CD4-positive, alpha-beta T cell (primary cell): ENCODE measurements at regions not wholly inside any gene's neighbourhood (a gene's known extent, or its start where the extent isn't known, plus 50 kb on each side); places are given as distances from the start of the nearest gene placed in this dataset.

ENCODE experiments used
- ATAC-seq: fragments of 200-7000 bp; cut with Tn5 transposase; one replicate; pipeline ENCODE4 v1.10.0; 2022; ENCODE audit warnings: mild to moderate bottlenecking; ENCODE audit not compliant: poor library complexity
- CTCF ChIA-PET: fragments of 350-600 bp; sonication (Branson Sonifier 250); formaldehyde crosslinking; loops from one replicate; lab custom pipeline; 2021; ENCODE audit warnings: antibody characterized with exemption, inconsistent platforms; lab: Charles Lee
- POLR2A ChIA-PET: fragments of 350-600 bp; sonication (Branson Sonifier 250); formaldehyde crosslinking; loops from one replicate; lab custom pipeline; 2021; ENCODE audit warnings: antibody characterized with exemption, inconsistent platforms; lab: Charles Lee
- DNase-seq, 14 experiments: peaks; one replicate each; pipeline ENCODE4 v3.0.0-alpha.2; 2013 to 2020; ENCODE audit warnings: mixed read lengths in 2 of 14
- H3K27ac ChIP-seq, 2 donors: one replicate each; pipeline versions ENCODE4 v1.5.1 to v1.7.0; 2013; ENCODE audit warnings: low read length in 2 of 2, low read depth in 1 of 2, mild to moderate bottlenecking in 1 of 2
- H3K27me3 ChIP-seq, 2 experiments: 1 replicate in 1 of 2; 2 replicates in 1 of 2; pipeline versions ENCODE4 v1.6.1 to v1.7.0; 2013; ENCODE audit warnings: low read length in 2 of 2, control low read depth in 1 of 2, mild to moderate bottlenecking in 1 of 2, moderate library complexity in 1 of 2; ENCODE audit not compliant: insufficient read depth in 2 of 2, control insufficient read depth in 1 of 2
- H3K36me3 ChIP-seq: one replicate; pipeline ENCODE4 v1.6.1; 2013; ENCODE audit warnings: low read length, control low read depth; ENCODE audit not compliant: insufficient read depth
- H3K4me1 ChIP-seq: one replicate; pipeline ENCODE4 v1.6.1; 2013; ENCODE audit warnings: low read length, control low read depth; ENCODE audit not compliant: insufficient read depth
- H3K4me3 ChIP-seq: one replicate; pipeline ENCODE4 v1.5.1; 2013; ENCODE audit warnings: mild to moderate bottlenecking, low read length, moderate library complexity
- H3K9me3 ChIP-seq, 2 experiments: 1 replicate in 1 of 2; 2 replicates in 1 of 2; pipeline versions ENCODE4 v1.6.1 to v1.7.0; 2013; ENCODE audit warnings: low read length in 2 of 2, mild to moderate bottlenecking in 2 of 2, control low read depth in 1 of 2, moderate library complexity in 1 of 2; ENCODE audit not compliant: control insufficient read depth in 1 of 2, insufficient read depth in 1 of 2
- H3K27ac Mint-ChIP-seq: one replicate; pipeline ENCODE4 v1.8.0; 2020; ENCODE audit warnings: mixed read lengths
- H3K27me3 Mint-ChIP-seq: one replicate; pipeline ENCODE4 v1.8.0; 2021; ENCODE audit warnings: mixed read lengths
- H3K36me3 Mint-ChIP-seq: one replicate; pipeline ENCODE4 v1.8.0; 2021; ENCODE audit warnings: low read depth, mixed read lengths
- H3K4me1 Mint-ChIP-seq: one replicate; pipeline ENCODE4 v1.8.0; 2021; ENCODE audit warnings: low read depth, mixed read lengths
- H3K4me3 Mint-ChIP-seq: one replicate; pipeline ENCODE4 v1.8.0; 2020; ENCODE audit warnings: mild to moderate bottlenecking, mixed read lengths
- H3K9me3 Mint-ChIP-seq: one replicate; pipeline ENCODE4 v1.8.0; 2020; ENCODE audit warnings: mixed read lengths
- intact Hi-C, 2 experiments: fragments of 100-400 bp; cut with DNase I in 1 of 2; cut with micrococcal nuclease in 1 of 2; formaldehyde crosslinking; loops; one replicate each; pipeline versions ENCODE4 v1.15.1 to v1.9.0; 2023 to 2025; cut with DNase I, micrococcal nuclease
- TF ChIP-seq, protein P1 (sequence below): fragments of 200-600 bp; IDR thresholded peaks from one replicate; pipeline ENCODE4 v1.8.0; 2022; ENCODE audit warnings: antibody characterized with exemption, mild to moderate bottlenecking

DNA sequence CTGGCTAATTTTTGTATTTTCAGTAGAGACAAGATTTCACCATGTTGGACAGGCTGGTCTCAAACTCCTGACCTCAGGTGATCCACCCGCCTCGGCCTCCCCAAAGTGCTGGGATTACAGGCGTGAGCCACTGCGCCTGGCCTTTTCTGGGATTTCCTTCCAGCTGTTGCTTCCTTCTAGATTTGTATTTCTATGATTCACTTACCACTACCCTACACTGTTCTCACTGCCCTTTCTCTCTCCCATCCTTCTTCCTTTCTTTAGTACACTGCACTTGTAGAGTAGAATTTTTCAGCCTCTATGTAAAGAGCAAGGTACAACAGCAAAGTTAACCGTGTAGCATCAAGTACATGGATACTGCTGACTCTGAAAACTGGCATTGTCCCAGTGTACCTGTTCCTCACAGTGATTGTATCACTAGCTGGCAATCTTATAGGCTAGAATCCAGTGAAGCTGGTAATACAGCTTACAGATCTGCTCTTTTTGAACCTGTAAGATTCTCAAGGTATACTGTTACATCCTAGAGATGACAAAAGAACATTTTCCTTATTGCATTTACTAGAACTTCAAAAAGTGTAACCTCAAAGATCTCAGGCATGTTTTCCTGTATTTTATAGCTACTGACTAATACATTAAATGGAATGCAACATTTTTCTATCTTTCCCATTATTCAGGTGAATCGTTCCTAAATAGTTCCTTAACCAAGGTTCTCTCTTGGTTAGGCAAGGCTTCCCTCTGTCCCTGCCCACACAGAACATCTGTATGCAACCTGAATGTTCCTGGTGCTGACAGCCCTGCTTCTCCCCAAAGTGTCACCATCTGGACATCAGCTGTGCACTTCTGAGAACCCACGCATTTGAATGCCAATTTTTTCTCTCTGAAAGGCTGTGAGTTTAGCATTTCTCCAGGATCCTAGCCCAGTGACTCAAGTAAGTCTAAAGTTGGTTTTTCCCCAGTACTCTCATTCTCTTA is 74.1 kb upstream of the RAP2B start:
- Mint-ChIP-seq H3K4me1 (peaks cover 18% of the 10 kb centered on the region), H3K9me3 (no peaks in the 10 kb centered on the region), H3K27me3 (no peaks in the 10 kb centered on the region), H3K36me3 (no peaks in the 10 kb centered on the region), H3K4me3 (no peak overlapping the region), H3K27ac (no peak overlapping the region)
- Histone ChIP-seq H3K4me1 (peaks cover 8% of the 10 kb centered on the region), H3K36me3 (no peaks in the 10 kb centered on the region), H3K9me3 (no peaks in the 10 kb centered on the region), H3K27me3 (no peaks in the 10 kb centered on the region), H3K27ac (no peak overlapping the region), H3K4me3 (no peak overlapping the region)
- CTCF ChIA-PET = no interaction called here
- POLR2A ChIA-PET = interaction anchor here (0.6 kb wide), 1 partner anchor 95 kb away, joined by 3 read pairs; no protein-coding TSS in a partner anchor
- intact Hi-C loops = no loop called here
- no peak for ATAC-seq
- TF ChIP-seq, protein P1, sequence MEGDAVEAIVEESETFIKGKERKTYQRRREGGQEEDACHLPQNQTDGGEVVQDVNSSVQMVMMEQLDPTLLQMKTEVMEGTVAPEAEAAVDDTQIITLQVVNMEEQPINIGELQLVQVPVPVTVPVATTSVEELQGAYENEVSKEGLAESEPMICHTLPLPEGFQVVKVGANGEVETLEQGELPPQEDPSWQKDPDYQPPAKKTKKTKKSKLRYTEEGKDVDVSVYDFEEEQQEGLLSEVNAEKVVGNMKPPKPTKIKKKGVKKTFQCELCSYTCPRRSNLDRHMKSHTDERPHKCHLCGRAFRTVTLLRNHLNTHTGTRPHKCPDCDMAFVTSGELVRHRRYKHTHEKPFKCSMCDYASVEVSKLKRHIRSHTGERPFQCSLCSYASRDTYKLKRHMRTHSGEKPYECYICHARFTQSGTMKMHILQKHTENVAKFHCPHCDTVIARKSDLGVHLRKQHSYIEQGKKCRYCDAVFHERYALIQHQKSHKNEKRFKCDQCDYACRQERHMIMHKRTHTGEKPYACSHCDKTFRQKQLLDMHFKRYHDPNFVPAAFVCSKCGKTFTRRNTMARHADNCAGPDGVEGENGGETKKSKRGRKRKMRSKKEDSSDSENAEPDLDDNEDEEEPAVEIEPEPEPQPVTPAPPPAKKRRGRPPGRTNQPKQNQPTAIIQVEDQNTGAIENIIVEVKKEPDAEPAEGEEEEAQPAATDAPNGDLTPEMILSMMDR = no peak
- no peak for DNase-seq

DNA sequence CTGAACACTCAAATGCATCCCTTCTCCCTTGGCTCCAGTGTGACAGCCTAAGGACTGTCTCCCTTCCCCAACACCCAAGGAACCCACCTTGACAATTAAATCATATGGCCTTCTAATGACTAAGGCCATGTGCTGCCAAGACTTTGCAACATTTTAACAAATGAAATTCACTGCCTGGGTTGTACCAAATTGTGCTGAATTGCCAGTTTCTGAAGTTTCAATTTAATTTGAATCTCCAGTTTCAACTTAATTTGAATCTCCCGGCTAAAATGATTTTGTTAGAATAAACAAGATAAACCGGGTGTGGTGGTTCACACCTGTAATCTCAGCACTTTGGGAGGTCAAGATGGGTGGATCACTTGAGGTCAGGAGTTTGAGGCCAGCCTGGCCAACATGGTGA is 72.4 kb upstream of the RAP2B start:
- Mint-ChIP-seq H3K4me1 (peaks cover 25% of the 10 kb centered on the region), H3K4me3 (no peak overlapping the region), H3K27me3 (no peaks in the 10 kb centered on the region), H3K36me3 (no peaks in the 10 kb centered on the region), H3K27ac (no peak overlapping the region), H3K9me3 (no peaks in the 10 kb centered on the region)
- Histone ChIP-seq H3K27me3 (no peaks in the 10 kb centered on the region), H3K4me3 (no peak overlapping the region), H3K36me3 (no peaks in the 10 kb centered on the region), H3K9me3 (no peaks in the 10 kb centered on the region), H3K27ac (no peak overlapping the region), H3K4me1 (peaks cover 8% of the 10 kb centered on the region)
- intact Hi-C loops = loop anchor here in 1 of 2 experiments (5.0 kb wide), 1 partner anchor 73 kb away; the partner anchor contains the start of gene RAP2B
- ATAC-seq = no peak
- no peak for DNase-seq
- POLR2A ChIA-PET = interaction anchor here (1.2 kb wide), 1 partner anchor 72 kb away, joined by 6 read pairs; the partner anchor contains the start of gene RAP2B
- TF ChIP-seq, protein P1 = no peak
- CTCF ChIA-PET = no interaction called here

DNA sequence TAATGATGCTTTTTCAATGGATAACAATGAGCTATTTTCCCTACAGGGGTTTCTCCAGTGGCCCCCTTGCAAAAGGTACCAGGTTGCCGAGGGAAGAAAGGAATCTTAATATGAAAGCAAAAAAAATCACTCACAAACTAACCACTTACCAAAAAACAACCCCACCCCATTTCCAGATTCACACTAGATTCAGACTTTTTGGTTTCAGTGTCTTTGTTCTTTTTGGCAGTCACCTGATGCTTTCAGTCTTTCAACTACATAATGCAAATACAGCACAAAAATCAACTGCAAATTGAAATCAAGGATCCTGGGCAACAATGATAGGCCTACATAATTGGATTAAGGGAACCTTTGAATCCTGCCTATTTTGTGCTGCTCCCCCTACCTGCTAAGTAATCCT is 71.1 kb upstream of the RAP2B start:
- ChIA-PET CTCF (no interaction called here), POLR2A (interaction anchor here (1.5 kb wide), 1 partner anchor 70 kb away, joined by 6 read pairs; no protein-coding TSS in a partner anchor)
- H3K36me3 ChIP-seq = no peaks in the 10 kb centered on the region
- H3K27ac Mint-ChIP-seq = peak overlapping the region; percentile 64
- peak in 3 of 14 experiments; percentile 28 to 55 (median 33) for DNase-seq
- no peaks in the 10 kb centered on the region for H3K9me3 ChIP-seq
- ATAC-seq = peak; percentile 65
- peaks cover 8% of the 10 kb centered on the region for H3K4me1 ChIP-seq
- intact Hi-C loops = loop anchor here in 1 of 2 experiments (5.0 kb wide), 1 partner anchor 71 kb away; the partner anchor contains the start of gene RAP2B
- TF ChIP-seq, protein P1 = no peak
- H3K36me3 Mint-ChIP-seq = no peaks in the 10 kb centered on the region
- no peak overlapping the region for H3K27ac ChIP-seq
- H3K4me3 Mint-ChIP-seq = peak overlapping the region; percentile 13
- H3K27me3 Mint-ChIP-seq = no peaks in the 10 kb centered on the region
- no peaks in the 10 kb centered on the region for H3K27me3 ChIP-seq
- H3K9me3 Mint-ChIP-seq = no peaks in the 10 kb centered on the region
- H3K4me3 ChIP-seq = no peak overlapping the region
- H3K4me1 Mint-ChIP-seq = peaks cover 25% of the 10 kb centered on the region
